ENCODE measurements at regions not wholly inside any gene's neighbourhood (a gene's known extent, or its start where the extent isn't known, plus 50 kb on each side); places are given as distances from the start of the nearest gene placed in this dataset.

- Histone ChIP-seq H3K9me3 (no peaks in the 10 kb centered on the region), H3K27ac (no peak overlapping the region), H3K4me1 (no peaks in the 10 kb centered on the region), H3K4me3 (no peak overlapping the region), H3K27me3 (no peaks in the 10 kb centered on the region), H3K36me3 (no peaks in the 10 kb centered on the region)
- DNase-seq (no peak), ATAC-seq (no peak)
- intact Hi-C loops (cut with DNase I): no loop called here
- TF ChIP-seq CTCF (IDR thresholded peaks at IDR 0.05): no peak
Observed at GRCh38 chr3:106413683-106414082, 544.9 kb upstream of the CBLB start.

DNA sequence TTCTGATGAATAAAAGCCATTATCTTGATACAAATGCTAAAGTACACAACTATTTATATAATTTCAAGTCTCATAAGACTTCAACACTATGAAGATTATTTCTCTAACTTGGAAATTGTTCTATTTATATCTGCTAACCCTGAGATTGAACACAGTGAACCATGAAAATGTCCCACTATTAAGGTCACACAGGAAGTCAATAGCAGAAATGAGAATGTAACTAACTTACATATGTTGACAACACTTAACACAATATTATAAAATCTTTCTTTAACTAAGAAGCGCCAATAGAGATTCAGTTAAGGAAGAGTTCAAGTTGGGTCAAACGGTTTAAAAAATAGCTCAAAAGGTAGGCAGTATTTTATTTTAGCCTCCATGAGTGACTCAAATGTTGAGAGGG lies 551.8 kb upstream of the CBLB start:
- DNase-seq: no peak
- TF ChIP-seq CTCF (IDR thresholded peaks at IDR 0.05): no peak
- no peaks in the 10 kb centered on the region for H3K4me1 ChIP-seq
- H3K4me3 ChIP-seq: no peak overlapping the region
- ATAC-seq: no peak
- H3K27me3 ChIP-seq: no peaks in the 10 kb centered on the region
- H3K36me3 ChIP-seq: no peaks in the 10 kb centered on the region
- H3K9me3 ChIP-seq: no peaks in the 10 kb centered on the region
- no peak overlapping the region for H3K27ac ChIP-seq
- intact Hi-C loops (cut with DNase I): no loop called here

DNA sequence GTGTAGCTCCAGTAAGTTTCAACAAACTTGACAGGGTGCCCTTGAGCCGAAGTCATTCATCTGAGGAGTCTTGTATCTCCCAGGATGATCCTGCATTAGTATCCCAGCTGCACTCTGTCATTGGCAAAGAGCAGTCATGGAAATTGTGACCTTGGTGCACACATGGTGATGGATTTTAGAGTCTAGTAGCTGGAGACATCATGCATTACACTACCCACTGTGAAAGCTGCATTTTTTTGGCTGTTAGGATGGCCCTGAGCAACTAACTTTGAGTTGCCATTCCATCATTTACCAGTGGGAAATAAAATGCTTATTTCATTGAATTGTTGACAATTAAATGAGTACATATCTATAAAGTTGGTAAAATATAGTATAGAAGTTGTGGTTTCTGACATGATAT lies 552.6 kb upstream of the CBLB start:
- no peaks in the 10 kb centered on the region for H3K4me1 ChIP-seq
- no peak overlapping the region for H3K4me3 ChIP-seq
- intact Hi-C loops (cut with DNase I): no loop called here
- H3K27me3 ChIP-seq: no peaks in the 10 kb centered on the region
- H3K9me3 ChIP-seq: no peaks in the 10 kb centered on the region
- H3K27ac ChIP-seq: no peak overlapping the region
- ATAC-seq (no peak), DNase-seq (no peak)
- H3K36me3 ChIP-seq: no peaks in the 10 kb centered on the region
- no peak for TF ChIP-seq CTCF (IDR thresholded peaks at IDR 0.05)

GRCh38 chr3:106421909-106422308 lies 553.1 kb upstream of the CBLB start:
- Histone ChIP-seq H3K9me3 (no peaks in the 10 kb centered on the region), H3K4me1 (no peaks in the 10 kb centered on the region), H3K27me3 (no peaks in the 10 kb centered on the region), H3K4me3 (no peak overlapping the region), H3K36me3 (no peaks in the 10 kb centered on the region), H3K27ac (no peak overlapping the region)
- DNase-seq: no peak
- no peak for ATAC-seq
- TF ChIP-seq CTCF (IDR thresholded peaks at IDR 0.05): no peak
- intact Hi-C loops (cut with DNase I): no loop called here

- intact Hi-C loops (cut with DNase I): no loop called here
- DNase-seq (no peak), ATAC-seq (no peak)
- Histone ChIP-seq H3K9me3 (no peaks in the 10 kb centered on the region), H3K4me3 (no peak overlapping the region), H3K27me3 (no peaks in the 10 kb centered on the region), H3K36me3 (no peaks in the 10 kb centered on the region), H3K27ac (no peak overlapping the region), H3K4me1 (no peaks in the 10 kb centered on the region)
- TF ChIP-seq CTCF (IDR thresholded peaks at IDR 0.05): no peak
Observed at GRCh38 chr3:106423321-106424225, 554.8 kb upstream of the CBLB start.
